ENCODE measurements at regions not wholly inside any gene's neighbourhood (a gene's known extent, or its start where the extent isn't known, plus 50 kb on each side); places are given as distances from the start of the nearest gene placed in this dataset.

GRCh38 chr6:18663011-18663410 lies 275.9 kb downstream of the RNF144B start:
- TF ChIP-seq MEF2A (IDR thresholded peaks at IDR 0.05; ENCODE audit: control insufficient read depth, low read depth, low read length) = no peak
- TF ChIP-seq REST (IDR thresholded peaks at IDR 0.05; ENCODE audit: borderline replicate concordance) = no peak
- TF ChIP-seq REST (CRISPR knock-in tag; IDR thresholded peaks at IDR 0.05; ENCODE audit: low read depth) = no peak
- TF ChIP-seq TCF3 (CRISPR knock-in tag; IDR thresholded peaks at IDR 0.05) = no peak
- no peak for TF ChIP-seq SMARCE1 (IDR thresholded peaks at IDR 0.05)
- no peak for TF ChIP-seq MAZ (CRISPR knock-in tag; conservative IDR thresholded peaks at IDR 0.05 in 1 of 2, IDR thresholded peaks at IDR 0.05 in 1 of 2)
- no peak for TF ChIP-seq BACH1 (tag; IDR thresholded peaks at IDR 0.05)
- no peak for TF ChIP-seq CTCF (IDR thresholded peaks at IDR 0.05 in 2 of 3, conservative IDR thresholded peaks at IDR 0.05 in 1 of 3; ENCODE audit: insufficient read depth in 2 of 3, low read depth in 1 of 3, low read length in 3 of 3)
- no peak for TF ChIP-seq FOXM1 (IDR thresholded peaks at IDR 0.05; ENCODE audit: low read depth)
- TF ChIP-seq FOXM1 (CRISPR knock-in tag; IDR thresholded peaks at IDR 0.05; ENCODE audit: low read depth) = no peak
